ENCODE measurements at regions not wholly inside any gene's neighbourhood (a gene's known extent, or its start where the extent isn't known, plus 50 kb on each side); places are given as distances from the start of the nearest gene placed in this dataset.

- no peak for DNase-seq
- no peaks in the 10 kb centered on the region for H3K36me3 Mint-ChIP-seq (ENCODE audit: insufficient read depth)
Measured at GRCh38 chr5:145493435-145493834, 341.7 kb downstream of the PRELID2 start.

GRCh38 chr5:145489516-145489915 is 345.6 kb downstream of the PRELID2 start:
- H3K27me3 Mint-ChIP-seq (ENCODE audit: low read depth), result no peaks in the 10 kb centered on the region
- ATAC-seq (no peak), DNase-seq (no peak)
- H3K9me3 Mint-ChIP-seq, result peaks cover 14% of the 10 kb centered on the region
- no peaks in the 10 kb centered on the region for H3K36me3 Mint-ChIP-seq (ENCODE audit: insufficient read depth)
- no peak overlapping the region for H3K4me3 Mint-ChIP-seq
- no peaks in the 10 kb centered on the region for H3K4me1 Mint-ChIP-seq (ENCODE audit: low read depth)

More at GRCh38 chr5:145493435-145493834, 341.7 kb downstream of the PRELID2 start:
- Mint-ChIP-seq H3K9me3 (peaks cover 8% of the 10 kb centered on the region), H3K27me3 (ENCODE audit: low read depth) (no peaks in the 10 kb centered on the region), H3K4me1 (ENCODE audit: low read depth) (no peaks in the 10 kb centered on the region), H3K4me3 (no peak overlapping the region)
- no peak for ATAC-seq

GRCh38 chr5:145484158-145484557 is 351.0 kb downstream of the PRELID2 start:
- peaks cover 9% of the 10 kb centered on the region for H3K9me3 Mint-ChIP-seq
- H3K36me3 Mint-ChIP-seq (ENCODE audit: insufficient read depth), result no peaks in the 10 kb centered on the region
- DNase-seq (no peak), ATAC-seq (no peak)
- H3K4me3 Mint-ChIP-seq, result no peak overlapping the region
- H3K27me3 Mint-ChIP-seq (ENCODE audit: low read depth), result no peaks in the 10 kb centered on the region
- no peaks in the 10 kb centered on the region for H3K4me1 Mint-ChIP-seq (ENCODE audit: low read depth)

GRCh38 chr5:145483212-145483611 is 351.9 kb downstream of the PRELID2 start:
- DNase-seq (no peak), ATAC-seq (no peak)
- no peaks in the 10 kb centered on the region for H3K4me1 Mint-ChIP-seq (ENCODE audit: low read depth)
- no peak overlapping the region for H3K4me3 Mint-ChIP-seq
- no peaks in the 10 kb centered on the region for H3K27me3 Mint-ChIP-seq (ENCODE audit: low read depth)
- H3K36me3 Mint-ChIP-seq (ENCODE audit: insufficient read depth), result no peaks in the 10 kb centered on the region
- peaks cover 11% of the 10 kb centered on the region for H3K9me3 Mint-ChIP-seq

- Mint-ChIP-seq H3K4me1 (ENCODE audit: low read depth) (no peaks in the 10 kb centered on the region), H3K36me3 (ENCODE audit: insufficient read depth) (no peaks in the 10 kb centered on the region), H3K4me3 (no peak overlapping the region), H3K9me3 (peaks cover 5% of the 10 kb centered on the region), H3K27me3 (ENCODE audit: low read depth) (no peaks in the 10 kb centered on the region)
- DNase-seq (no peak), ATAC-seq (no peak)
Measured at GRCh38 chr5:145479857-145480256, 355.3 kb downstream of the PRELID2 start.

- no peak for DNase-seq
- Mint-ChIP-seq H3K27me3 (ENCODE audit: low read depth) (no peaks in the 10 kb centered on the region), H3K4me3 (no peak overlapping the region), H3K9me3 (peaks cover 5% of the 10 kb centered on the region), H3K36me3 (ENCODE audit: insufficient read depth) (no peaks in the 10 kb centered on the region), H3K4me1 (ENCODE audit: low read depth) (no peaks in the 10 kb centered on the region)
- ATAC-seq, result no peak
Measured at GRCh38 chr5:145479271-145479670, 355.9 kb downstream of the PRELID2 start.

GRCh38 chr5:145478651-145479050 is 356.5 kb downstream of the PRELID2 start:
- Mint-ChIP-seq H3K9me3 (peaks cover 5% of the 10 kb centered on the region), H3K27me3 (ENCODE audit: low read depth) (no peaks in the 10 kb centered on the region), H3K4me1 (ENCODE audit: low read depth) (no peaks in the 10 kb centered on the region), H3K4me3 (no peak overlapping the region), H3K36me3 (ENCODE audit: insufficient read depth) (no peaks in the 10 kb centered on the region)
- DNase-seq (no peak), ATAC-seq (no peak)

- no peak for DNase-seq
- H3K9me3 Mint-ChIP-seq, result no peaks in the 10 kb centered on the region
- no peak for ATAC-seq
- no peaks in the 10 kb centered on the region for H3K4me1 Mint-ChIP-seq (ENCODE audit: low read depth)
- H3K4me3 Mint-ChIP-seq, result no peak overlapping the region
- H3K27me3 Mint-ChIP-seq (ENCODE audit: low read depth), result no peaks in the 10 kb centered on the region
- no peaks in the 10 kb centered on the region for H3K36me3 Mint-ChIP-seq (ENCODE audit: insufficient read depth)
Measured at GRCh38 chr5:145473042-145473642, 362.0 kb downstream of the PRELID2 start.

GRCh38 chr5:145471831-145472612 is 363.1 kb downstream of the PRELID2 start:
- H3K9me3 Mint-ChIP-seq, result no peaks in the 10 kb centered on the region
- no peaks in the 10 kb centered on the region for H3K36me3 Mint-ChIP-seq (ENCODE audit: insufficient read depth)
- no peak overlapping the region for H3K4me3 Mint-ChIP-seq
- no peaks in the 10 kb centered on the region for H3K27me3 Mint-ChIP-seq (ENCODE audit: low read depth)
- DNase-seq, result no peak
- no peak for ATAC-seq
- H3K4me1 Mint-ChIP-seq (ENCODE audit: low read depth), result no peaks in the 10 kb centered on the region

- Mint-ChIP-seq H3K4me1 (ENCODE audit: low read depth) (no peaks in the 10 kb centered on the region), H3K4me3 (no peak overlapping the region), H3K36me3 (ENCODE audit: insufficient read depth) (no peaks in the 10 kb centered on the region), H3K27me3 (ENCODE audit: low read depth) (no peaks in the 10 kb centered on the region), H3K9me3 (no peaks in the 10 kb centered on the region)
- DNase-seq (no peak), ATAC-seq (no peak)
Measured at GRCh38 chr5:145471026-145471425, 364.1 kb downstream of the PRELID2 start.

GRCh38 chr5:145470396-145470979 is 364.7 kb downstream of the PRELID2 start:
- Mint-ChIP-seq H3K9me3 (no peaks in the 10 kb centered on the region), H3K36me3 (ENCODE audit: insufficient read depth) (no peaks in the 10 kb centered on the region), H3K4me3 (no peak overlapping the region), H3K4me1 (ENCODE audit: low read depth) (no peaks in the 10 kb centered on the region), H3K27me3 (ENCODE audit: low read depth) (no peaks in the 10 kb centered on the region)
- no peak for ATAC-seq
- DNase-seq, result no peak

GRCh38 chr5:145467446-145467845 is 367.7 kb downstream of the PRELID2 start:
- Mint-ChIP-seq H3K4me1 (ENCODE audit: low read depth) (no peaks in the 10 kb centered on the region), H3K9me3 (no peaks in the 10 kb centered on the region), H3K27me3 (ENCODE audit: low read depth) (no peaks in the 10 kb centered on the region), H3K36me3 (ENCODE audit: insufficient read depth) (no peaks in the 10 kb centered on the region), H3K4me3 (no peak overlapping the region)
- no peak for DNase-seq
- no peak for ATAC-seq

GRCh38 chr5:145466533-145466932 is 368.6 kb downstream of the PRELID2 start:
- Mint-ChIP-seq H3K4me3 (no peak overlapping the region), H3K36me3 (ENCODE audit: insufficient read depth) (no peaks in the 10 kb centered on the region), H3K9me3 (no peaks in the 10 kb centered on the region), H3K27me3 (ENCODE audit: low read depth) (no peaks in the 10 kb centered on the region), H3K4me1 (ENCODE audit: low read depth) (no peaks in the 10 kb centered on the region)
- DNase-seq (no peak), ATAC-seq (no peak)

GRCh38 chr5:145465474-145466263 is 369.5 kb downstream of the PRELID2 start:
- no peak for ATAC-seq
- no peaks in the 10 kb centered on the region for H3K36me3 Mint-ChIP-seq (ENCODE audit: insufficient read depth)
- H3K27me3 Mint-ChIP-seq (ENCODE audit: low read depth), result no peaks in the 10 kb centered on the region

More at GRCh38 chr5:145465474-145466263, 369.5 kb downstream of the PRELID2 start:
- DNase-seq, result no peak
- no peak overlapping the region for H3K4me3 Mint-ChIP-seq
- H3K9me3 Mint-ChIP-seq, result no peaks in the 10 kb centered on the region
- H3K4me1 Mint-ChIP-seq (ENCODE audit: low read depth), result no peaks in the 10 kb centered on the region
